NCI-H526 treated with DMSO at 0.1 percent for 48 hours (cell line): ENCODE measurements at regions not wholly inside any gene's neighbourhood (a gene's known extent, or its start where the extent isn't known, plus 50 kb on each side); places are given as distances from the start of the nearest gene placed in this dataset.

Experiments used
- DNase-seq: peaks from one replicate; lab custom pipeline; 2025; lab: John Stamatoyannopoulos, UW

GRCh38 chr11:70026726-70027125 is 51.4 kb upstream of the ANO1 start:
- no peak for DNase-seq

GRCh38 chr11:70027451-70027850 is 50.7 kb upstream of the ANO1 start:
- DNase-seq: no peak

- DNase-seq: no peak
Measured at GRCh38 chr11:70028147-70028855, 49.8 kb upstream of the ANO1 start.
